Activated B cell treated with CpG ODN at 0.5 μM for 24 hours (primary cell): ENCODE measurements at regions not wholly inside any gene's neighbourhood (a gene's known extent, or its start where the extent isn't known, plus 50 kb on each side); places are given as distances from the start of the nearest gene placed in this dataset.

ENCODE experiments used
- ATAC-seq: fragments of 200-7000 bp; cut with Tn5 transposase; one replicate; pipeline ENCODE4 v1.10.0; 2021; ENCODE audit warnings: low read depth, mild to moderate bottlenecking, moderate library complexity
- CTCF ChIA-PET: fragments of 350-600 bp; sonication (Branson Sonifier 250); formaldehyde crosslinking; loops from one replicate; lab custom pipeline; 2021; ENCODE audit warnings: antibody characterized with exemption; lab: Charles Lee
- POLR2A ChIA-PET: fragments of 350-600 bp; sonication (Branson Sonifier 250); formaldehyde crosslinking; loops from one replicate; lab custom pipeline; 2021; ENCODE audit warnings: antibody characterized with exemption; lab: Charles Lee
- DNase-seq: peaks from one replicate; pipeline ENCODE4 v3.0.0; 2022
- H3K27ac Mint-ChIP-seq: one replicate; pipeline ENCODE4 v1.8.0; 2020; ENCODE audit warnings: mixed read lengths
- H3K27me3 Mint-ChIP-seq: one replicate; pipeline ENCODE4 v1.8.0; 2021; ENCODE audit warnings: mixed read lengths
- H3K36me3 Mint-ChIP-seq: one replicate; pipeline ENCODE4 v1.8.0; 2021; ENCODE audit warnings: low read depth, mixed read lengths
- H3K4me1 Mint-ChIP-seq: one replicate; pipeline ENCODE4 v1.8.0; 2021; ENCODE audit warnings: mixed read lengths
- H3K4me3 Mint-ChIP-seq: one replicate; pipeline ENCODE4 v1.8.0; 2020; ENCODE audit warnings: mild to moderate bottlenecking, mixed read lengths
- H3K9me3 Mint-ChIP-seq: one replicate; pipeline ENCODE4 v1.8.0; 2020; ENCODE audit warnings: mixed read lengths
- intact Hi-C: fragments of 100-400 bp; cut with micrococcal nuclease; formaldehyde crosslinking; loops from one replicate; pipeline ENCODE4 v1.15.1; 2024
- TF ChIP-seq, protein P1 (sequence below): fragments of 200-600 bp; IDR thresholded peaks from one replicate; pipeline ENCODE4 v1.8.0; 2022; ENCODE audit warnings: antibody characterized with exemption, mild to moderate bottlenecking

DNA sequence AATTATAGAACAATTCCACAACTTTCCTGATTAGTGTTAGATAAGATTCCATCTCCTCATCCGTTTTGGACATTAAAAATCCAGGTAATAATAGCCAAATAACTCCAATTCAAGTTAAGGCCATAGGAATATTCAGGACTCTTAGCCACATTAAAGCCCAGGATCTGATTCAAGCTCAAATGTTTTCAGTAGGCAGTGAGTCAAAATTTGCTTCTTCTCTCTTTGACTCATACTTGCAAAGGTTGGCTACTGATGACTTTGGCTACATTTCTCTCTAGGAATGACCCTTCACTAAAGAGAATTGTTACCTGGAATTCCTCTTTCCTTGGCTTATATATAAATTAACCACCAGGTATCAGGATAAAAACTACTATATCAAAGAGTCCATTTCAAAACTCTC lies 354.9 kb upstream of the HS3ST1 start:
- H3K4me1 Mint-ChIP-seq = no peaks in the 10 kb centered on the region
- ATAC-seq (no peak), DNase-seq (no peak)
- CTCF ChIA-PET = no interaction called here
- no peak overlapping the region for H3K4me3 Mint-ChIP-seq
- intact Hi-C loops = no loop called here
- POLR2A ChIA-PET = no interaction called here
- TF ChIP-seq, protein P1, sequence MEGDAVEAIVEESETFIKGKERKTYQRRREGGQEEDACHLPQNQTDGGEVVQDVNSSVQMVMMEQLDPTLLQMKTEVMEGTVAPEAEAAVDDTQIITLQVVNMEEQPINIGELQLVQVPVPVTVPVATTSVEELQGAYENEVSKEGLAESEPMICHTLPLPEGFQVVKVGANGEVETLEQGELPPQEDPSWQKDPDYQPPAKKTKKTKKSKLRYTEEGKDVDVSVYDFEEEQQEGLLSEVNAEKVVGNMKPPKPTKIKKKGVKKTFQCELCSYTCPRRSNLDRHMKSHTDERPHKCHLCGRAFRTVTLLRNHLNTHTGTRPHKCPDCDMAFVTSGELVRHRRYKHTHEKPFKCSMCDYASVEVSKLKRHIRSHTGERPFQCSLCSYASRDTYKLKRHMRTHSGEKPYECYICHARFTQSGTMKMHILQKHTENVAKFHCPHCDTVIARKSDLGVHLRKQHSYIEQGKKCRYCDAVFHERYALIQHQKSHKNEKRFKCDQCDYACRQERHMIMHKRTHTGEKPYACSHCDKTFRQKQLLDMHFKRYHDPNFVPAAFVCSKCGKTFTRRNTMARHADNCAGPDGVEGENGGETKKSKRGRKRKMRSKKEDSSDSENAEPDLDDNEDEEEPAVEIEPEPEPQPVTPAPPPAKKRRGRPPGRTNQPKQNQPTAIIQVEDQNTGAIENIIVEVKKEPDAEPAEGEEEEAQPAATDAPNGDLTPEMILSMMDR = no peak
- H3K27ac Mint-ChIP-seq = no peak overlapping the region
- no peaks in the 10 kb centered on the region for H3K36me3 Mint-ChIP-seq
- no peaks in the 10 kb centered on the region for H3K9me3 Mint-ChIP-seq
- peaks cover 5% of the 10 kb centered on the region for H3K27me3 Mint-ChIP-seq

DNA sequence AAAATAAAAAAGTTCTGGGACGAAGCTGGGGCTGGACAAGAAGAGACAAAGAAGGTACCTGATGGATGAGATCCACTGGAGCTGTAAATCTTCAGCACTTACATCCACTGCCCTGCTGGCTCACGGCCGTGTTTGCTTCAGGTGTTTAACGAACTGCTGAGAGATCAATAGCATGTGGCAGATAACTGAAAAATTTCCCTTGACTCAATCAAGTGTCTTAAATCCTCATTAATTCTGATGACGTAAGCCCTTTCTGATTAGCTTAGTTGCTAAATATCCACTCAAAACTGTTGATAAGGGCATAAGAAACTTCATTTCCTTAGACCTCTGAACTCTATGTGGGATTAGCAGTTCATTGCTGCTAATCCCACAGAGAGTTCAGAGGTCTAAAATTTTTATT lies 354.2 kb upstream of the HS3ST1 start:
- Mint-ChIP-seq H3K9me3 (no peaks in the 10 kb centered on the region), H3K27me3 (peaks cover 5% of the 10 kb centered on the region), H3K4me3 (no peak overlapping the region), H3K27ac (no peak overlapping the region), H3K36me3 (no peaks in the 10 kb centered on the region), H3K4me1 (no peaks in the 10 kb centered on the region)
- TF ChIP-seq, protein P1 = no peak
- intact Hi-C loops = no loop called here
- ATAC-seq (no peak), DNase-seq (no peak)
- ChIA-PET POLR2A (no interaction called here), CTCF (no interaction called here)

DNA sequence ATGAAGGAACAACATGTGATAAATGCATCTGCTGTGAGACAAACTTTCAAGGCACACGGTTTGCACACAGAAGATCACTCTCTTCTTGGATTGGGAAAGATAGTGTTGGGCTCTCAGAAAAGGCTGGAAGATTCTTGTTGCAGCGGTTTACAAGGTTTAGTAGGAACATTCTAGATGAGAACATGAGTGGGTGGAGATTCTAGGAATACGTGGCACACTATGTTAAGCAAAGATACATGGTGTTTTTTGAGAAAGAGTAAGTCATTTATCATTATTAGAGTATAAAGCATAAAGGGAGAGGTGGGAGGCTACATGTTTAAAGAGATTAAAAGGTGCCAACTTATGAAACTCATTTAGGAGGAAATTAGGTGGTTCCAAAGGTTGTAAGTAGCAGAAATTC lies 348.8 kb upstream of the HS3ST1 start:
- ATAC-seq = no peak
- POLR2A ChIA-PET = no interaction called here
- H3K27me3 Mint-ChIP-seq = peaks cover 2% of the 10 kb centered on the region

DNA sequence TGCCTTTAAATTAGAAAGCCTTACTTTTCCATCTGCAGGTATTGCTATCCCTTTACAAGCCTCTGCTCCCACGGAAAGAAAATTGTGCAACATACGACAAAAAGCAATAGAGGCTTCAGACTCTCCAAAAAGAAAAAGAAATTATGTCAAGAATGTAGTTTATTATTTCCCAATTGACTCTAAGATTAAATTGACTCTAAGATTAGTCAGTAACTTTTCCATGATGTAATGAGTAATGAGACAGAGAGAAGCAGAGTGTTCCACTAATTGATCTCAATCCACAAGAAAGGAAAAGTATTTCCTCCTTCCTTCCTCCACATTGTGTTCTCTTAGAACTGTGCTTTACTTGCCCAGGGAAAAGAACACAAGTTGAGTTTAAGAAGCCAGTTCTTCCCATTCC lies 345.7 kb upstream of the HS3ST1 start:
- H3K27ac Mint-ChIP-seq = no peak overlapping the region
- TF ChIP-seq, protein P1 = no peak
- intact Hi-C loops = no loop called here
- H3K27me3 Mint-ChIP-seq = no peaks in the 10 kb centered on the region
- no peaks in the 10 kb centered on the region for H3K36me3 Mint-ChIP-seq
- CTCF ChIA-PET = no interaction called here
- POLR2A ChIA-PET = no interaction called here
- ATAC-seq (no peak), DNase-seq (no peak)
- no peak overlapping the region for H3K4me3 Mint-ChIP-seq
- H3K4me1 Mint-ChIP-seq = no peaks in the 10 kb centered on the region
- H3K9me3 Mint-ChIP-seq = no peaks in the 10 kb centered on the region

More for the DNA sequence above, 348.8 kb upstream of the HS3ST1 start:
- CTCF ChIA-PET = no interaction called here
- Mint-ChIP-seq H3K27ac (no peak overlapping the region), H3K4me3 (no peak overlapping the region), H3K4me1 (no peaks in the 10 kb centered on the region), H3K9me3 (no peaks in the 10 kb centered on the region), H3K36me3 (no peaks in the 10 kb centered on the region)
- no peak for DNase-seq
- TF ChIP-seq, protein P1 = no peak
- intact Hi-C loops = no loop called here

DNA sequence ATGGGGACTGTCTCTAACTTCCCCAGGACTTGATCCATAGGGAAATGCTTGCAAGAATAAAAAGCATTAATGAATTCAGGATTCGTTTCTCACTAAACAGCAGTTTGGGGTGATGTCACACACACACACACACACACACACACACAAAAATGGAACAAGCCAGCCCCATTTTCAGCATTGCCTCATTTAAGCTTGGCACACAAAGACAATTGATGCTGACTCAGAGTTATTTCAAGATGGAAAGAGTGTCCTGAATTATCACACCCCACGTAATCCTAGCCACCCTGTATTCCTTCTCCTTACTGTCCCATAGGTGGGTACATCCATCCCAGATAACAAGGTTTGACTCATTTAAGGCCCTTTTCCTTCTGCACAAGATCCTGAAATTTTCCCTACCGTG lies 345.1 kb upstream of the HS3ST1 start:
- Mint-ChIP-seq H3K4me1 (no peaks in the 10 kb centered on the region), H3K4me3 (no peak overlapping the region), H3K27me3 (no peaks in the 10 kb centered on the region), H3K27ac (no peak overlapping the region), H3K9me3 (no peaks in the 10 kb centered on the region), H3K36me3 (no peaks in the 10 kb centered on the region)
- ChIA-PET POLR2A (interaction anchor here (0.6 kb wide), 1 partner anchor 107 kb away, joined by 3 read pairs; no protein-coding TSS in a partner anchor), CTCF (no interaction called here)
- intact Hi-C loops = no loop called here
- TF ChIP-seq, protein P1 = no peak
- ATAC-seq = no peak
- DNase-seq = no peak
